Mammary epithelial cell (primary cell): ENCODE measurements at regions not wholly inside any gene's neighbourhood (a gene's known extent, or its start where the extent isn't known, plus 50 kb on each side); places are given as distances from the start of the nearest gene placed in this dataset.

Experiments used
- CTCF ChIP-seq, 2 donors: IDR thresholded peaks in 1 of 2; conservative IDR thresholded peaks in 1 of 2; 2 replicates each; pipeline ENCODE4 v1.5.1; 2011 to 2012; ENCODE audit warnings: inconsistent platforms in 2 of 2, low read length in 2 of 2, mild to moderate bottlenecking in 2 of 2, control low read depth in 1 of 2, low read depth in 1 of 2; ENCODE audit not compliant: insufficient read depth in 1 of 2; ENCODE audit errors: extremely low read depth in 1 of 2
- EZH2 ChIP-seq: IDR thresholded peaks from 2 replicates; pipeline ENCODE4 v1.6.1; 2012; ENCODE audit warnings: low read length, inconsistent platforms, borderline replicate concordance

DNA sequence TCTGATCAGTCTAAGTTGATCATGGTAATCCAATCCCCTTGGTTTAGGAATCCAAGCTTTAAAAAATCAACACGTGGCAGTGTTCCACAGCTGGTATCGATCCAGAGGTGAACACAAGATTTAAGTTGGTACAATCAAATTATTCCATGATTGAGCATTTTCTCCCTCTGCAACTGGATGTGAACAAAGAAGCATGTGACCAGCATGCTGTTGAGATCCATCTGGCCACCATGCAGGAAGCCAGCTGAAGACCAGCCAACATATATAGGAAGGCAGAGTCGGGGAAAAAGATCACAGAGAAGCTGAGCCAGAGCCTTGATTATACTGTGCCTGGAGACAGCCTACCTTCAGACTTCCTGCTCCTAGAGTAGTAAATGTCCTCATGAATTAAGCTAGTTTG is 158.3 kb downstream of the SEC23A start:
- no peak for TF ChIP-seq EZH2
- no peak for TF ChIP-seq CTCF (conservative IDR thresholded peaks at IDR 0.05 in 1 of 2, IDR thresholded peaks at IDR 0.05 in 1 of 2; ENCODE audit: extremely low read depth in 1 of 2, insufficient read depth in 1 of 2, low read depth in 1 of 2, low read length in 2 of 2)
